Trophoblast cell (in vitro differentiated cells and primary cell): ENCODE measurements at regions not wholly inside any gene's neighbourhood (a gene's known extent, or its start where the extent isn't known, plus 50 kb on each side); places are given as distances from the start of the nearest gene placed in this dataset.
A peak's percentile ranks its signal among the peaks of the same experiment; 100 is the strongest.

Experiments used
- DNase-seq, 2 donors: peaks; one replicate each; pipeline ENCODE4 v3.0.0-alpha.2; 2016
- H2AFZ ChIP-seq: 2 replicates; pipeline ENCODE4 v1.6.1; 2013; ENCODE audit warnings: low read length, moderate library complexity, mild to moderate bottlenecking; ENCODE audit not compliant: insufficient read depth, poor library complexity
- H2AK5ac ChIP-seq: 2 replicates; pipeline ENCODE4 v1.6.1; 2013; ENCODE audit warnings: mild to moderate bottlenecking, low read length
- H2BK120ac ChIP-seq: 2 replicates; pipeline ENCODE4 v1.6.1; 2013; ENCODE audit warnings: low read length, mild to moderate bottlenecking, moderate library complexity; ENCODE audit not compliant: insufficient read depth, poor library complexity
- H2BK12ac ChIP-seq: 2 replicates; pipeline ENCODE4 v1.6.1; 2013; ENCODE audit warnings: mild to moderate bottlenecking, low read length, moderate library complexity
- H2BK5ac ChIP-seq: 2 replicates; pipeline ENCODE4 v1.6.1; 2013; ENCODE audit warnings: low read length, low read depth, moderate library complexity, mild to moderate bottlenecking; ENCODE audit not compliant: poor library complexity
- H3K14ac ChIP-seq: 2 replicates; pipeline ENCODE4 v1.6.1; 2013; ENCODE audit warnings: mild to moderate bottlenecking, low read length
- H3K18ac ChIP-seq: 2 replicates; pipeline ENCODE4 v1.6.1; 2013; ENCODE audit warnings: mild to moderate bottlenecking, low read length
- H3K23ac ChIP-seq: 2 replicates; pipeline ENCODE4 v1.6.1; 2013; ENCODE audit warnings: low read length
- H3K27ac ChIP-seq: 2 replicates; pipeline ENCODE4 v1.5.1; 2013; ENCODE audit warnings: low read depth, mild to moderate bottlenecking, inconsistent platforms, low read length, moderate library complexity
- H3K27me3 ChIP-seq: 2 replicates; pipeline ENCODE4 v1.6.1; 2013; ENCODE audit warnings: inconsistent platforms, mild to moderate bottlenecking, low read length, moderate library complexity; ENCODE audit not compliant: insufficient read depth
- H3K36me3 ChIP-seq, 2 experiments: 1 replicate in 1 of 2; 2 replicates in 1 of 2; pipeline ENCODE4 v1.6.1; 2013; ENCODE audit warnings: low read length in 2 of 2, mild to moderate bottlenecking in 2 of 2, moderate library complexity in 1 of 2; ENCODE audit not compliant: insufficient read depth in 2 of 2, control insufficient read depth in 1 of 2
- H3K4ac ChIP-seq: 2 replicates; pipeline ENCODE4 v1.6.1; 2013; ENCODE audit warnings: low read depth, mild to moderate bottlenecking, low read length, moderate library complexity
- H3K4me1 ChIP-seq, 2 experiments: 1 replicate in 1 of 2; 2 replicates in 1 of 2; pipeline ENCODE4 v1.6.1; 2013; ENCODE audit warnings: low read length in 2 of 2, mild to moderate bottlenecking in 2 of 2, moderate library complexity in 1 of 2; ENCODE audit not compliant: insufficient read depth in 2 of 2, control insufficient read depth in 1 of 2
- H3K4me2 ChIP-seq: 2 replicates; pipeline ENCODE4 v1.6.1; 2013; ENCODE audit warnings: inconsistent platforms, mild to moderate bottlenecking, low read length, moderate library complexity
- H3K4me3 ChIP-seq: 2 replicates; pipeline ENCODE4 v1.5.1; 2013; ENCODE audit warnings: mild to moderate bottlenecking, low read depth, low read length, inconsistent platforms
- H3K79me1 ChIP-seq: one replicate; pipeline ENCODE4 v1.6.1; 2013; ENCODE audit warnings: low read length
- H3K79me2 ChIP-seq: 2 replicates; pipeline ENCODE4 v1.6.1; 2013; ENCODE audit warnings: low read length, mild to moderate bottlenecking; ENCODE audit not compliant: control insufficient read depth, insufficient read depth, poor library complexity
- H3K9ac ChIP-seq: 2 replicates; pipeline ENCODE4 v1.6.1; 2013; ENCODE audit warnings: mild to moderate bottlenecking, low read length
- H3K9me3 ChIP-seq: 2 replicates; pipeline ENCODE4 v1.6.1; 2013; ENCODE audit warnings: low read depth, mild to moderate bottlenecking, control low read depth, inconsistent platforms, low read length; ENCODE audit not compliant: insufficient read depth
- H4K12ac ChIP-seq: 2 replicates; pipeline ENCODE4 v1.6.1; 2013; ENCODE audit warnings: low read depth, mild to moderate bottlenecking, low read length, moderate library complexity
- H4K8ac ChIP-seq: 2 replicates; pipeline ENCODE4 v1.6.1; 2013; ENCODE audit warnings: low read depth, mild to moderate bottlenecking, low read length, moderate library complexity
- H4K91ac ChIP-seq: one replicate; pipeline ENCODE4 v1.6.1; 2013; ENCODE audit warnings: low read depth, mild to moderate bottlenecking, low read length, moderate library complexity
- WGBS: extraction: QIAGEN DNeasy Blood & Tissue Kit; methylation state at CpG from one replicate; pipeline ENCODE4 v1.1.7; 2013; ENCODE audit warnings: missing lambda C conversion rate; ENCODE audit not compliant: insufficient read length, insufficient coverage; ENCODE audit errors: extremely low coverage; 5-methylcytosine and 5-hydroxymethylcytosine counted together

DNA sequence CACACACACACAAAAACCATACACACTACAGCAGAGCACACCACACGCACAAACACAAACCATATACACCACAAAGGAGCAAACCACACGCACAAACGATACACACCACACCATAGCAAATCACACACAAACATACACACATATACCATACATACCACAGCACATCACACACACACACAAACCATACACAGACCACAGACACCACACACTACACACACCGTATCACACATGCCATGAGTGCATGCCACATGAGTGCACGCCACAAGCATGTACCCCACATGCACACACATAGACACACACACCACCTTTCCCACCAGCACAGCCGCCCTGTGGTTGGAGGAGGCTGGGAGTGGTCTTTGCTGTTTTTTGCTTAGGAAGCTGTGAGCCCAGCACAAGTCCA lies 517.1 kb upstream of the MYT1L start:
- Histone ChIP-seq H2BK12ac (no peak overlapping the region), H3K4me1 (no peaks in the 10 kb centered on the region)
- 100% methylated on average over 3 of the region's 6 CpGs for WGBS

DNA sequence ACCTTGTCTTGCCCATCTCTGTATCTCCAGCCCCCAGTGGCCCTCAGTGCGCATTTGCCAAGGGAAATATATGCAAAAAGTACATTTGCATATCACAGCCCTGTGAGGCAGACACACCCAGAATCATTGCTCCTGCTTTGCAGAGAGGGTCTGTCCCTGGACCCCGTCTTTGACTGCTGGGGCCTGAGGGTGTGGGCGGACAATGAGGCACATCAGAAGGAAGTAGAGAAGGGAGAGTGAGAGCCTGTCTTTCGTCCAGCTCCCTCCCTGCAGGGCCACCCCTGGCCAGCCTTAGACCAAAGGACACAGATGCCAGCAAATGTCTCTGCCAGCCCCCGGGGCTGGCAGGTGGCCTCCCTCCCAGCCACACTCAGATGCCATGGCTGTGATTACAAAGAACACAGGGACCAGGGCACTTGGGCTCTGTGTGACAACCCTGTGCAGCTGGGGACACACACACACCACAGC lies 516.2 kb upstream of the MYT1L start:
- Histone ChIP-seq H2BK5ac (no peak overlapping the region), H3K79me2 (no peaks in the 10 kb centered on the region), H3K14ac (no peak overlapping the region), H4K8ac (no peak overlapping the region), H3K9me3 (peaks cover 5% of the 10 kb centered on the region), H3K4me2 (no peak overlapping the region), H3K27ac (no peak overlapping the region), H3K9ac (no peak overlapping the region), H3K4me1 (no peaks in the 10 kb centered on the region), H2BK12ac (no peak overlapping the region), H4K91ac (no peak overlapping the region), H4K12ac (no peak overlapping the region), H3K23ac (no peak overlapping the region), H3K79me1 (no peaks in the 10 kb centered on the region), H3K36me3 (no peaks in the 10 kb centered on the region), H2BK120ac (no peak overlapping the region), H2AFZ (no peak overlapping the region), H3K27me3 (no peaks in the 10 kb centered on the region), H3K18ac (no peak overlapping the region), H3K4ac (no peak overlapping the region), H3K4me3 (no peak overlapping the region), H2AK5ac (no peak overlapping the region)
- WGBS, result no CpG with 5 or more reads among the region's 5 CpGs
- no peak for DNase-seq

More for the DNA sequence above, 517.1 kb upstream of the MYT1L start:
- H3K14ac ChIP-seq, result no peak overlapping the region
- no peak for DNase-seq
- H3K9me3 ChIP-seq, result peaks cover 5% of the 10 kb centered on the region
- no peak overlapping the region for H2AK5ac ChIP-seq
- no peak overlapping the region for H4K91ac ChIP-seq
- H4K12ac ChIP-seq, result no peak overlapping the region
- H3K27ac ChIP-seq, result no peak overlapping the region
- no peak overlapping the region for H3K23ac ChIP-seq
- no peak overlapping the region for H3K9ac ChIP-seq
- H2BK120ac ChIP-seq, result no peak overlapping the region
- H3K4me2 ChIP-seq, result no peak overlapping the region
- no peaks in the 10 kb centered on the region for H3K79me2 ChIP-seq
- no peak overlapping the region for H3K18ac ChIP-seq
- H4K8ac ChIP-seq, result no peak overlapping the region
- H3K36me3 ChIP-seq, result no peaks in the 10 kb centered on the region
- H3K4ac ChIP-seq, result no peak overlapping the region
- no peaks in the 10 kb centered on the region for H3K79me1 ChIP-seq
- no peaks in the 10 kb centered on the region for H3K27me3 ChIP-seq
- no peak overlapping the region for H2BK5ac ChIP-seq
- H2AFZ ChIP-seq, result no peak overlapping the region
- H3K4me3 ChIP-seq, result peak overlapping the region; percentile 25

GRCh38 chr2:2846332-2847208 lies 515.5 kb upstream of the MYT1L start:
- Histone ChIP-seq H2BK12ac (no peak overlapping the region), H3K18ac (no peak overlapping the region), H3K14ac (no peak overlapping the region), H2AFZ (no peak overlapping the region), H4K12ac (no peak overlapping the region), H4K8ac (no peak overlapping the region), H3K79me2 (no peaks in the 10 kb centered on the region), H3K36me3 (no peaks in the 10 kb centered on the region), H3K4ac (no peak overlapping the region), H3K4me3 (no peak overlapping the region), H3K27me3 (no peaks in the 10 kb centered on the region), H2AK5ac (no peak overlapping the region), H3K9me3 (peaks cover 5% of the 10 kb centered on the region), H3K27ac (no peak overlapping the region), H2BK5ac (no peak overlapping the region), H3K4me2 (no peak overlapping the region), H3K9ac (no peak overlapping the region), H3K79me1 (no peaks in the 10 kb centered on the region), H4K91ac (no peak overlapping the region), H2BK120ac (no peak overlapping the region), H3K23ac (no peak overlapping the region), H3K4me1 (no peaks in the 10 kb centered on the region)
- WGBS, result no CpG with 5 or more reads among the region's 17 CpGs
- no peak for DNase-seq

- H2BK120ac ChIP-seq, result no peak overlapping the region
- no peak overlapping the region for H3K23ac ChIP-seq
- WGBS, result no CpG with 5 or more reads among the region's 14 CpGs
- H3K4me3 ChIP-seq, result no peak overlapping the region
- H3K4ac ChIP-seq, result no peak overlapping the region
- H2AK5ac ChIP-seq, result no peak overlapping the region
- H4K91ac ChIP-seq, result no peak overlapping the region
- no peak overlapping the region for H2BK5ac ChIP-seq
- H3K79me1 ChIP-seq, result no peaks in the 10 kb centered on the region
- H4K12ac ChIP-seq, result no peak overlapping the region
- no peaks in the 10 kb centered on the region for H3K36me3 ChIP-seq
- H3K27ac ChIP-seq, result no peak overlapping the region
- H3K27me3 ChIP-seq, result no peaks in the 10 kb centered on the region
- no peak for DNase-seq
- no peak overlapping the region for H3K14ac ChIP-seq
- H4K8ac ChIP-seq, result no peak overlapping the region
- peaks cover 5% of the 10 kb centered on the region for H3K9me3 ChIP-seq
- no peak overlapping the region for H3K4me2 ChIP-seq
- H2BK12ac ChIP-seq, result no peak overlapping the region
- H3K18ac ChIP-seq, result no peak overlapping the region
- H3K79me2 ChIP-seq, result no peaks in the 10 kb centered on the region
- H3K4me1 ChIP-seq, result no peaks in the 10 kb centered on the region
- no peak overlapping the region for H3K9ac ChIP-seq
- H2AFZ ChIP-seq, result no peak overlapping the region
Observed at GRCh38 chr2:2845806-2846315, 514.8 kb upstream of the MYT1L start.
